ENCODE measurements at regions not wholly inside any gene's neighbourhood (a gene's known extent, or its start where the extent isn't known, plus 50 kb on each side); places are given as distances from the start of the nearest gene placed in this dataset.

GRCh38 chr13:106036870-106037269, 498.6 kb downstream of the EFNB2 start:
- DNase-seq (ENCODE audit: low read depth): no peak

DNA sequence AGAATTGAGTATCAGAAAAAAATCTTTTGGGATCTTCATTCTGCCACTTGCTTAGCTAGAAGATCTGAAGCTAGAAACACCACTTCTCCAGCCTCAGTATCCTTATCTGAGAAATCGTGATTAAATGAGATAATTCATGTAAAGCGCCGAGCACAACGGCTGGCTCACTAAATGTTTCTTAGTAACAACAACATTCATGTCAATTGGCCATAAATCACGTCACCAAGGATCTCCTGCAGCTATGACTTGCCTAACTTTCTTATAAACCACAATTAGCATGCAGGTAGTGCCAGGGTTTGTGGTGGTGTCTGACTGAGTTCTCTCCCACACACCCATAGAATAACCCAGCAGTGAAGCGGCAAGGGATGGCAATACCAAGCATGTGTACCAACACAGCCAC, 501.3 kb downstream of the EFNB2 start:
- no peak for DNase-seq (ENCODE audit: low read depth)

DNA sequence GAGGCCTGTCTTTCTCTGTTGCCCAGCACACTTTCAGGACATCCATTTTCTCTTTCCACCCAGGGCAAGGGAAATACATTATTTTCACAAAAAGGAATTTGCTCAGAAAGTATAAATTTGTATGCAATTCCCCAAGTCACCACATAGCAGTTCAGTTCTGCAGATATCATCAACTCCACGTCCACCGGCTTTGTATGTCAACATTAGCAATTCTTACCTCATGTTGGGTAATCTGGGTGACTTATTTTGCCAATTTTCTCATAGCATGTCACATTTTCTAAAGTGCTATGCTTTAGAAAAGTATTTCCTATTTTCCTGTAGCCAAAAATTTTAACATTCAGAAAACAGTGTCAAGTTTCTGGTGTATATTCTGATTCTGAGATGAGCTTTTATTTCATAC, 501.8 kb downstream of the EFNB2 start:
- DNase-seq (ENCODE audit: low read depth): no peak

DNA sequence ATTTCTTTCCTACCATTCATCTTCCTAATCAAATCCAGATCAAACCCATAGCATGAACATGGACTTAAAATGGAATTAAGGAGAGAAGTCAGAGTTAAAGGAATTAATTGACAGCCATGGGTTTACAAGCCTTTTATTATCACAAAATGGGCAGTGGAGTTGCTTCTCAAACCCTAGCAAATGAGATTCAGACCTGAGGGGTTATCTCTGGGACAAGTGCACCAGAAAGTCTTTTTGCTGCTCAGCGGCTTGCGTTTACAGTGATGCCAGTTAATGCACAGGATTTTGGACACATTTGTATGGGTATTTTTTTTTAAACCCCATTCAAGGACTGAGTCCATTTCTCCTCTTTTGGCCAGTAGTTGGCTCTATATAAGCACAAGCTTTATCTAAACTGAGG, 503.0 kb downstream of the EFNB2 start:
- DNase-seq (ENCODE audit: low read depth): no peak

- DNase-seq (ENCODE audit: low read depth): no peak
Observed at GRCh38 chr13:106029676-106030290, 505.7 kb downstream of the EFNB2 start.

DNA sequence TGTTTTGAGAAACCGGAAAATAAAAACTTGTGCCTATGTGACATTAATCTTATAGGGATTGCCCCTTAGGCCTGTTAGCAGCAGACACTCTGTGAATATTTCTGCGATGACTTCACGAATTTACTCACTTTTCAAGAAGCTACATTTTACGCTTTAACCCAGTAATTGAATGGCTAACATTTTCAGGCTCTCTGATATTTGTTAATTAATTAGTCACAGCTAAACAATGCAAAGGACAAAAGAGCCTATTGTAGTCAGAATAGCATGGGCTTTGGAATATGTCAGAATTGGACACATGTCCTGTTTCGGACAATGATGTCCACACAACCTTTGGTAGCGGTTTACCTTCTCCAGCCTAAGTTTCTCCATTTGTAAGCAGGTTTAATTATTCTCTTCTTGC, 506.6 kb downstream of the EFNB2 start:
- no peak for DNase-seq (ENCODE audit: low read depth)

GRCh38 chr13:106011600-106011999, 523.9 kb downstream of the EFNB2 start:
- DNase-seq (ENCODE audit: low read depth): no peak

- DNase-seq (ENCODE audit: low read depth): no peak
Observed at GRCh38 chr13:106010836-106011235, 524.6 kb downstream of the EFNB2 start.

DNA sequence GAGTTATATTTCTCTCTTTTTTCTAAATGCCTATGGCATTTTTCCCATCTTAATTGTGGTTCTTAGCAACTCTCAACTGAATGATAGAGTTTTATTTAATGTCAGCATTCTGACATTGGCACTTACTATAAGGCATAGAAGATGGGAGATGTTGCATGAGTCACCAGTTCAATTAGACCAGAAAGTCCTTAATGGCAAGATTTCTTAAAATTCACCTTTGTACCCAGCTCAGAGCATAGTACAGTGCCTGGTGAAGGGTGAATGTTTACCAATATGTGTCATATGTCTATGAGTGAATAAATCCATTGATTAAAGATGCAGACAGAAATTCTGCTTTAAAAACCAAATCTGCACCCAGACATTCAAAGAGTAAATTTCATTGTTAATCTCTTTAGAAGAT, 526.9 kb downstream of the EFNB2 start:
- no peak for DNase-seq (ENCODE audit: low read depth)

GRCh38 chr13:106007156-106007555, 528.3 kb downstream of the EFNB2 start:
- DNase-seq (ENCODE audit: low read depth): no peak

GRCh38 chr13:106003651-106004050, 531.8 kb downstream of the EFNB2 start:
- no peak for DNase-seq (ENCODE audit: low read depth)

DNA sequence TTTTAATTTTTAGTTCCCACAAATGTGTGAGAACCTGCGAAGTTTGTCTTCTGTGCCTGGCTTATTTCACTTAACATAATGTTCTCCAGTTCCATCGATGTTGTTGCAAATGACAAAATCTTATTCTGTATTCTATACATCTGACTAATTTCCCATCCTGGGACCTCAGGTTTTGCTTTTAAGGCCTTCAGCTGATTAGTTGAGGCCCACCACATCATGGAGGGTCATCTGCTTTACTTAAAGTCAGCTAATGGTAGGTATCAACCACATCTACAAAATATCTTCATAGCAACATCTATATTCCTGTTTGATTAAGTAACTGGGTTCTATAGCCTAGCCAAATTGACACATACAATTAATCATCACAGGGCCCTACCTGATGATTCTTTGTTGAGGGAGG, 534.0 kb downstream of the EFNB2 start:
- DNase-seq (ENCODE audit: low read depth): no peak

DNA sequence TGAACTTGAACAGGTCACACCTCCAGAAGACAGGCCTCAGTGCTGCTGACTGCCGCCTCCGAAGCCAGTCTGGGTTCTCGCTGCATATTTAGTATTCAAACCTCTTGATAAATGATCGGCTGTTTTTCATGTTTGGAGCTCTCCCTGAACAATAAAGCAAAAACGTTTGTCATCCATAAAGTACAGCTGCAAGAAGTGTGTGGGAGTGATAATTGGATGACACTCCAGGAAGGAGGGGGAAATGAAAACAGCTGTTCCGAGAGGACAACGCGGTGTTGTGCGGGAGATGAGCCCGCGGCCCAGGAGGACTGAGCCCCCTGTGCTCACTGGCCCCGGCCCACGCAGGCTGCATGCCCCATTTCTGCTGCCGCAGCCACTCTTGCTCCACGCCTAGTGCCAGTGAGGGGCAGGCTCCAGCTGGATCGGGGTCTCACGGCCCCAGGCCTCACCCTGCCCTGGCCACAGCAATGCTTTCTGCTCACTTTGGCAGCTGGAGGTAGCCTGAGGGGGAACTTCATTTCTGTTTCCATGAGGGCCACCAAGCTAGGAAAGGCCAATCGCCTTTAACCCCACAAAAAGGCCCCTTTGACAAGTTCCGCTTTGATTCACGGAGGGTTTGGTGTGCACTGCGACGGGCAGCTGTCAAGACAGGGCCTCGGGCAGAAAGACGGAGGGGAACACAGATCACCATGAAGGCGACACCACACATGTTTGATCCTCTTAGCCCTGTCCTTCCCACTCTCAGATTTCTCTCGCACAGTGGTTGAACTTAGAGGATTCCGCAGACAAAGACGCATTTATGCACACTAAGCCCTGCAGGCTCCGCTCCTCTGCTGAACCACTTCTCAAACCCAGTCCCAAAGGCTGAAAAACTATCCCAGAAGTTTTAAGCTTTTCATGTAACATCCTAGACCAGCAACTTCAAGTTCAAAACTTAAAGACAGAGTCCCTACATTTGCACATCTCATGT, 537.6 kb downstream of the EFNB2 start:
- DNase-seq (ENCODE audit: low read depth): no peak

GRCh38 chr13:105996391-105997025, 539.0 kb downstream of the EFNB2 start:
- DNase-seq (ENCODE audit: low read depth): no peak

DNA sequence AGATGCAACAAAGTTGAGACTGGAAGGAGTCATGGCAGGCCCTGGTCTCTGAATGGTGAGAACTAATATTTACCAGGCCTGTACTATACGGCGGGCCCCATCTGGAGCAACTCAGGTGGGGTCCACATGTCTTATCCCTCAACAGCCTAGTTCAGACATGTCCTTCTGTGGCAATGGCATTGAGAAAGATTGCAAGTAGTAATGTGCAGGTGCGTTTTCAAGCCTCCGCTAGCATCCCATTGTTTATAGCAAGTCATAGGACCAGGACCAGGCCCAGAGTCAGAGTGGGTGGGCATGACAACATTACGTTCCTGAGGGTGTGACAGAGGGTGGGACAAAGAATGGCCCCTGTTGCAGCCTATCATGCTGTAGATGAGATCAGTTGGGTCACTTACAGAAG, 541.1 kb downstream of the EFNB2 start:
- no peak for DNase-seq (ENCODE audit: low read depth)

DNA sequence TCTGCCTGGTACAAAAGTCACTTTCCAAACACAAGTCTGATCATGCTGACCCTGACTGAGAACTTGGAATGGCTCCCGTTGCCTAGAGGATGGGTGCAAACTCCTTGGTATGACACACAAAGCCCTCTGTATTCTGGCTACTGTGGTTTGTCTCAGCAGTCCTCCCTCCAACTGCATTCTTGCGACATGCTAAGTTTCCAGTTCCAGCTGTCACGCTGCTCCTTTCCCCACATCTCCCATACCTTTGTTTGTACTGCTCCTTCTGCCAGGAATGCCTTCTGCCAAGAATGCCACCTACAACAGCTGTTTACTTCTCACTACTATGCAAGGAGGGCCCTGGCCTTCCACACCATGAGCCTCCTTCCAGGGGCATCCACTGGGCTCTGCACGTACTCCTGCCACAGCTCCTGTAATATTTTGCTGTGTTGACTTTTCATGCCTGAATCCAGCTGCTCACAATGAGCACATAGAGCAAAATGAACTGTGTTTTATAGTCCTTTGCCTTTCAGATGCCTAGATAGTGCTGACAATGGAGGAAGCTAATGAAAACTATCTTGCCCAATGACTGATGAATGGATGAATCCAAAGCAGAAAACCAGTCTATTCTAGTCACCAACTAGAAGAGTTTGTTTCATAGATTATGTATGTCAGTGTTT, 543.7 kb downstream of the EFNB2 start:
- no peak for DNase-seq (ENCODE audit: low read depth)

GRCh38 chr13:105991131-105991530, 544.3 kb downstream of the EFNB2 start:
- DNase-seq (ENCODE audit: low read depth): no peak

DNA sequence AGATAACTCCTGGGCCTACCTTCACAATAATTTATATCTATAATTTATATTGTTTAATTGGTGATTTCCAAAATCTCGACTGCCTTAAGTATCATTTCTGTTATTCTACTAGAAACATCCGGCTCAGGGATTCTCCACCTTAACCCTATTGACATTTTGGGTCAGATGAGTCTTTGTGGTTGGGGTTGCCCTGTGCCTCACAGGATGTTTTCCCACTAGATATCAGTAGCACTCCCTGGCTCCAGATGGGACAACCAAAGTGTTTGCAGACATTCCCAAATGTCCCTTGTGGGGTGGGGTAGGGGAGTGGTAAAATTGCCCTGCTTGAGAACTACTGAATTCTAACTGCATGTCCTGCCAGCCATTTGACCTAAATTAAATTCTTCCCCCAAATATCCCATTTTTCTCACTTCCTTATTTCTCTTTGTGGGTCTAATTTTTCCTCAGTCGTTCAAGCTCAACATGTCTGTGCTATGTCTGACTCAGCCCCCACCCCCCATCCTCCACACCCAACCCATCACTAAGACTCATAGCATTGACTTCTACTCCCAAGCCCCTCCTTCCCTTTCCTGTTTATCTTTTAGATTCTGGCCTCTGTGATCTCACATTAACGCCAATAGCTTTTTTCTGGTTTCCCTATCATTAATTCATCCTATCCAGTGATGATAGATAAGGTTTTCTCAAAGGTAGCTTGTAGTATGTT, 545.1 kb downstream of the EFNB2 start:
- no peak for DNase-seq (ENCODE audit: low read depth)

- DNase-seq (ENCODE audit: low read depth): no peak
Observed at GRCh38 chr13:105984646-105985045, 550.8 kb downstream of the EFNB2 start.

DNA sequence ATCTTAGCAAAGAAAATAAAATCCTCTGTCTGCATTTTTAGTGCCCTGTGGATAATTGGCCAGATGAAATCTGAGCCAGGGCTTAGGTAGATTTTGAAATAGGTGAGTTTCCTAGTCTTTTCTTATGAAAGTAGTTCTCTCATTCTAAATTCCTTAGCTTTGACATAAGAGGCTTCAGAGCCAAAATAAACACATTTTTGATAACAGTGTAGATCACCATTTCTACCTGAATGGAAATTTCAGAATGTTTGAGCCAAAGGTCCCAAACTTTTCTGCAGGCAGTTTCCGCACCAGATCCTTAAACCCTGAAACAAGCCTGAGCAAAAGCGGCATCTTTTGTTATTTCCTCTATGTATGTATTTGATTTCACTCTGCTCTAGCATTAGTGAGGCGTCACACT, 551.2 kb downstream of the EFNB2 start:
- no peak for DNase-seq (ENCODE audit: low read depth)

GRCh38 chr13:105982219-105982930, 553.1 kb downstream of the EFNB2 start:
- DNase-seq (ENCODE audit: low read depth): no peak

Measured in activated gamma-delta T cell treated with anti-CD3 and anti-CD28 coated beads, Interleukin-2, amount 50 U/mL, for 16 hours (primary cell).